Endothelial cell of umbilical vein (primary cell): ENCODE measurements at regions not wholly inside any gene's neighbourhood (a gene's known extent, or its start where the extent isn't known, plus 50 kb on each side); places are given as distances from the start of the nearest gene placed in this dataset.

Experiments
- BruUV-seq: library from RNA; stranded (reverse); fragments of 400-500 nt; replicated peaks from 2 replicates; lab custom pipeline; 2021; lab: Mats Ljungman, UMichigan
- CTCF ChIA-PET: fragments of 300-600, 350-600 bp; sonication (Branson Sonifier 250); formaldehyde crosslinking; loops from one replicate; lab custom pipeline; 2021; ENCODE audit warnings: antibody characterized with exemption, inconsistent platforms; lab: Charles Lee
- POLR2A ChIA-PET: fragments of 300-600, 350-600 bp; sonication (Branson Sonifier 250); formaldehyde crosslinking; loops from one replicate; lab custom pipeline; 2021; ENCODE audit warnings: antibody characterized with exemption, inconsistent platforms; lab: Charles Lee
- DNase-seq: peaks from one replicate; pipeline ENCODE4 v3.0.0-alpha.2; 2011; ENCODE audit warnings: low read depth, low spot score
- FAIRE-seq: peaks from 2 replicates; lab custom pipeline; 2011; peaks lifted over from hg19 to GRCh38; lab: Jason Lieb, UNC
- H2AFZ ChIP-seq: 2 replicates; pipeline ENCODE4 v1.6.0; 2012; ENCODE audit warnings: low read depth, low read length, control low read depth, inconsistent platforms
- H3K27ac ChIP-seq: 2 replicates; pipeline ENCODE4 v1.5.1; 2011; ENCODE audit warnings: low read depth, mild to moderate bottlenecking, control low read depth, low read length, moderate library complexity; ENCODE audit not compliant: insufficient read depth
- H3K27me3 ChIP-seq, 2 experiments: 2 replicates each; pipeline versions ENCODE4 v1.6.0 to v1.6.1; 2011; ENCODE audit warnings: low read length in 2 of 2, mixed read lengths in 1 of 2; ENCODE audit not compliant: control insufficient read depth in 2 of 2, insufficient read depth in 2 of 2
- H3K36me3 ChIP-seq, 2 experiments: 2 replicates in 1 of 2; 3 replicates in 1 of 2; pipeline ENCODE4 v1.5.1; 2011; ENCODE audit warnings: low read length in 2 of 2, mild to moderate bottlenecking in 1 of 2, moderate library complexity in 1 of 2; ENCODE audit not compliant: control insufficient read depth in 2 of 2, insufficient read depth in 2 of 2; ENCODE audit errors: extremely low read depth in 1 of 2
- H3K4me1 ChIP-seq: 3 replicates; pipeline ENCODE4 v1.5.1; 2011; ENCODE audit warnings: mild to moderate bottlenecking, low read length; ENCODE audit not compliant: control insufficient read depth, insufficient read depth; ENCODE audit errors: extremely low read depth
- H3K4me2 ChIP-seq: 2 replicates; pipeline ENCODE4 v1.6.1; 2011; ENCODE audit warnings: low read length, control low read depth, mixed read lengths; ENCODE audit not compliant: insufficient read depth
- H3K4me3 ChIP-seq, 3 experiments: fragments of 200-600 bp in 1 of 3; sonication (generic), shearing (Covaris generic) in 1 of 3; replicated peaks in 1 of 3; 2 replicates each; pipeline ENCODE4 v1.5.1; 2011 to 2016; ENCODE audit warnings: control low read depth in 3 of 3, low read length in 3 of 3, mild to moderate bottlenecking in 2 of 3, inconsistent platforms in 1 of 3, low read depth in 1 of 3, moderate library complexity in 1 of 3; ENCODE audit not compliant: insufficient read depth in 1 of 3
- H3K79me2 ChIP-seq: 2 replicates; pipeline ENCODE4 v1.6.0; 2012; ENCODE audit warnings: low read length, inconsistent platforms; ENCODE audit not compliant: control insufficient read depth, insufficient read depth
- H3K9ac ChIP-seq: replicated peaks from 2 replicates; pipeline ENCODE3; 2011; ENCODE audit warnings: low read length, control low read depth; ENCODE audit not compliant: insufficient read depth; ENCODE audit errors: extremely low read depth
- H3K9me1 ChIP-seq: replicated peaks from 3 replicates; pipeline ENCODE4 v1.6.0; 2011; ENCODE audit warnings: mild to moderate bottlenecking, low read length; ENCODE audit not compliant: control insufficient read depth, insufficient read depth; ENCODE audit errors: extremely low read depth
- H3K9me3 ChIP-seq: replicated peaks from 2 replicates; pipeline ENCODE4 v1.5.1; 2012; ENCODE audit warnings: low read length, inconsistent platforms; ENCODE audit not compliant: control insufficient read depth, insufficient read depth
- H4K20me1 ChIP-seq: replicated peaks from 2 replicates; pipeline ENCODE3; 2011; ENCODE audit warnings: mild to moderate bottlenecking, low read length; ENCODE audit not compliant: control insufficient read depth, insufficient read depth; ENCODE audit errors: extremely low read depth
- CTCF ChIP-seq, 2 donors: IDR thresholded peaks; 1 replicate in 1 of 2; 2 replicates in 1 of 2; pipeline ENCODE4 v1.5.1; 2011; ENCODE audit warnings: low read length in 2 of 2, mild to moderate bottlenecking in 2 of 2, moderate library complexity in 2 of 2, control low read depth in 1 of 2, inconsistent platforms in 1 of 2, low read depth in 1 of 2; ENCODE audit not compliant: insufficient read depth in 1 of 2; ENCODE audit errors: extremely low read depth in 1 of 2
- EZH2 ChIP-seq: IDR thresholded peaks from 2 replicates; pipeline ENCODE4 v1.6.1; 2012; ENCODE audit warnings: borderline replicate concordance, low read depth, mild to moderate bottlenecking, moderate library complexity, low read length, inconsistent platforms; ENCODE audit not compliant: severe bottlenecking
- FOS ChIP-seq: IDR thresholded peaks from 2 replicates; pipeline ENCODE4 v1.6.1; 2011; ENCODE audit warnings: mild to moderate bottlenecking, low read length, moderate library complexity, borderline replicate concordance; ENCODE audit not compliant: insufficient read depth
- GATA2 ChIP-seq: IDR thresholded peaks from 2 replicates; pipeline ENCODE4 v1.7.0; 2011; ENCODE audit warnings: low read depth, mild to moderate bottlenecking, moderate library complexity, mixed read lengths, low read length; ENCODE audit not compliant: insufficient read length, insufficient read depth
- JUN ChIP-seq: IDR thresholded peaks from 2 replicates; pipeline ENCODE4 v1.6.1; 2011; ENCODE audit warnings: borderline replicate concordance, low read depth; ENCODE audit not compliant: insufficient read length, insufficient read depth
- MAX ChIP-seq: IDR thresholded peaks from 2 replicates; pipeline ENCODE4 v1.6.1; 2011; ENCODE audit not compliant: insufficient read depth, insufficient read length
- MYC ChIP-seq: IDR thresholded peaks from one replicate; pipeline ENCODE4 v1.6.1; 2011; ENCODE audit warnings: mild to moderate bottlenecking, low read depth, low read length
- POLR2A ChIP-seq: IDR thresholded peaks from 2 replicates; pipeline ENCODE4 v1.6.1; 2012; ENCODE audit warnings: low read depth, mild to moderate bottlenecking, control low read depth, low read length
- POLR2AphosphoS5 ChIP-seq: IDR thresholded peaks from 2 replicates; pipeline ENCODE4 v1.6.1; 2012; ENCODE audit warnings: low read depth, mild to moderate bottlenecking, control low read depth, low read length, moderate library complexity; ENCODE audit not compliant: insufficient read depth
- dilution Hi-C: fragments of 300-500 bp; cut with MboI; formaldehyde crosslinking; loops from one replicate; pipeline ENCODE4 v1.15.0; 2019; ENCODE audit warnings: low sequenced_read_pairs; ENCODE audit not compliant: extremely low pct_ligation_motif_present
- intact Hi-C: fragments of 100-400 bp; cut with micrococcal nuclease; formaldehyde crosslinking; loops from one replicate; pipeline ENCODE4 v1.10.0; 2022

- Histone ChIP-seq H3K9me1 (no peaks in the 10 kb centered on the region), H3K27me3 (no peaks in the 10 kb centered on the region), H2AFZ (no peak overlapping the region), H3K36me3 (no peaks in the 10 kb centered on the region), H3K4me1 (peaks cover 6% of the 10 kb centered on the region), H3K27ac (no peak overlapping the region), H3K9me3 (no peaks in the 10 kb centered on the region), H3K4me2 (no peak overlapping the region), H3K79me2 (no peaks in the 10 kb centered on the region), H4K20me1 (no peaks in the 10 kb centered on the region), H3K4me3 (no peak overlapping the region), H3K9ac (no peak overlapping the region)
- ChIA-PET POLR2A (interaction anchor here (0.7 to 1.1 kb wide), 2 partner anchors 12 to 26 kb away, joined by 3 to 7 read pairs; no protein-coding TSS in a partner anchor), CTCF (interaction anchor here (4.5 kb wide), 1 partner anchor 10 kb away, joined by 13 read pairs; no protein-coding TSS in a partner anchor)
- FAIRE-seq (no peak), DNase-seq (no peak)
- intact Hi-C loops = no loop called here
- TF ChIP-seq POLR2A (no peak), MYC (no peak), EZH2 (no peak), JUN (no peak), GATA2 (no peak), MAX (no peak), FOS (no peak), CTCF (IDR thresholded peaks at IDR 0.05; ENCODE audit: extremely low read depth in 1 of 2, insufficient read depth in 1 of 2, low read depth in 1 of 2, low read length in 2 of 2) (no peak), POLR2AphosphoS5 (no peak)
- BruUV-seq = no TSS peak
- dilution Hi-C loops = no loop called here
Measured at GRCh38 chr21:16563116-16563515, 833.3 kb downstream of the USP25 start.
